Fibroblast of peridontal ligament (primary cell): ENCODE measurements at regions not wholly inside any gene's neighbourhood (a gene's known extent, or its start where the extent isn't known, plus 50 kb on each side); places are given as distances from the start of the nearest gene placed in this dataset.
"Not testable (repeated sequence)": the region's sequence is repeated elsewhere in the genome, so short reads cannot be mapped to it uniquely, and the experiment has no call there.

Experiments used
- DNase-seq: peaks from one replicate; pipeline ENCODE4 v3.0.0-alpha.2; 2010; ENCODE audit errors: extremely low read depth

DNA sequence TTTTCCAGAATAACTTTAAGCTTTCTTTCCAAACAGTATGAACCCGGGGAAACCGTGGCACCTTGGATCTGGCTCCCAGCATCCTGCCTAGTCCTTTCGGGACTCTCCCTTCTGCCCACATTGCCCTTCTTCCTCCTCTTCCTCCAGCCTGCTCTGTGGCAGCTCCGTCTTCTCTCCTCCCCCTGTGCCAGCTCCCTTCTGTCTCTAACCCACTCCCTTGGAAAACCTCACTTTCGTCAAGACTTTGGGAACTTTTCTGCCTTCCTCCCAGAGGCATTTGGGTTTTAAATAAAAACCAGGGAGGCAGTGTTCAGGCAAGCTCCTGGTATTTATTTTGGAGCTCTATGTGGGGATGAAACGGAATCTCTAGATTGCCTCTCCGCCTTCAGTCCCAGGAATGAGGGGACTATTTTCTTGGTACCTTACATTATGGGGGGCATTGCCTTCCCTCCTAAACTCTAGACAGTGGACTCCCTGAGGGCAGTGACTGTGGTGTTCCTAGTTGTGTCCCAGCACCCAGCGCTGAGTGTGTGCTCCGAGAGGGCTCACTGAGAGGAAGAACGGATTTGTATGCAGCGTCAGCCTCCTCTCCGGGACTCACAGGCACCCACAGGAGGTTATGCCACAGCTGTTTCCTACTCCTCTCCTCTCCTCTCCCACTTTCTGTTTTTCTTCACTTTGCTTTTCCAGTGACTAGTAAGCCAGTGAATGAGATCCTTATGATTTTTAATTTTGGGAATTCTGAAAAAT lies 105.4 kb upstream of the MRPS22 start:
- DNase-seq = no peak

DNA sequence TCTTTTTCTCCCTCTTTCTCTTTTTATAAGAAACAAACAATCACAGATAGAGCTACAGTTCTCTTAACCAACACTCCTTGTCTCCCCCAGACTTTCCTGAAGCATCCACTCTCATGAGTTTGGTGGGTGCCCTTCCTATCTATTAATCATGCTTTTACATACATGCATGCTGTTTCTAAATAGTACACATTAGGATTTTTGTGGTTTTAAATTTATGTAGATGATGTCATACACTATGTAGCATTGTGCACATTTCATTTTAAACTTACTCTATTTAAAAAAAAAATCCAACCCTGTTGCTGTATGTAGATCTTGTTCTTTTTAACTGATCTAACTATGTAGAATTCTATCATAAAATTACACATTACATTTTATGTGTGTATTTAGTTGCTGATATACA lies 104.3 kb upstream of the MRPS22 start:
- no peak for DNase-seq

DNA sequence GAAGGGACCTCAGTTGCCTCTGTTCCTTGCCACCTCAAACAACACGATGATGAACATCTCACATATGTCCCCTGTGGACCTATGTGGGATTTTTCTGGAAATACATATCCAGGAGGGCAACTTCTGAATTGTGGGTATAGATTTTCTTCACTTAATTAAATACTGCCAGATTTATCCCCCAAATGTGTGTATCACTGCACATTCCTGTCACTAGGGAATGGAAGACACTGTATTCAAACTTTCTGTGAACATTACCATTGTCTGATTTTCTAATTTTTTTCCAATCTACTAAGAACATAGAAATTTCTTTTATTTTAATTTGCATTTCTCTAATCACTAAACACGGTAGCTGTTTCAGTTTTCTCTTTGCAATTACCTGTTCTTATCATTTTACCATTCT lies 102.0 kb upstream of the MRPS22 start:
- DNase-seq = no peak

DNA sequence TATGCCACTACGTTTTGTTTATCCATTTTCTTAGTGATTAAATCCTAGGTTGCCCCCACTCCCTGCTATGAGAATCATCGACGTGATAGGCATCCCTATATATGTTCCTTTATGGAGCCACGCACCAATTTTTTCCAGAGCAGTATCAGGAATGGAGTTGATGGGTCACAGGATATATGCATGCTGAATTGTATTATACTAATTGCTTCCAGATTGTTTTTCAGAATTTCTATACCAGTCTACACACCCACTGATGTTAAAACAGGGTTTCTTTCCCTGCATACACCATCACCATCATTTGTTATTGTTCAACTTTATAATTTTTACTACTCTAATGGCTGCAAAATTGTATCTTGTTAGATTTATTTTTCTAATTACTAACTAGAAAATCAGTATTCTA lies 100.1 kb upstream of the MRPS22 start:
- no peak for DNase-seq

DNA sequence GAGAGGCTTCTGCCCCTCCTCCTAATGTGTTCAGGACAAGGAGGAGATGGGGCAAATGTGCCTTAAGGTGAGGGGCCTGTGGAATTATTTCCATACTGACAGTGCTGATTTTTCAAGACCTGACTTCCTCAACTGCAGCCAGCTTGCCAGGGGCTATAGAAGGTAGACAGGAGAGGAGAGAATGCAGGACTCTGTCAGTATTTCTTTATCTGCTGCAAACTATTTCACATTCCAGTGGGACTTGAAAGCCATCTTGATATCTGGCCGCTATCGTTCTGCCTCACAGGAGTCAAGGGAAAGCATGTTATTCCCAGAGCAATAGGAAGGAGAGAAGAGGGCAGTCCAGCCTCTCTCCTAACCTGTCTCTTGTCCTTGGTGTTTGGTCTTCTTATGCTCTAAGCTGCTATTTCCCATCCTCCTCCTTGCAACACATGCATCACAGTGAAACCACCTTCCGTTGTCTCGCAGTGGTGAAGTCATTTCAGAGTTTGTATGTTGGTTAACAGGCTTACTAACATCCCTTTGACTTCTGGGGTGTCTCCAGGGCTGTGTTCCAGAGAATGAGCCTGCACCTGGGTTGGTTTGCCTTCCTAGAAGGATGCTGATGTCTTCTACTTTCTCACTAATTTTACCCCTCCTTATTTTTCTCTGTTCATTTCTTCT lies 95.1 kb upstream of the MRPS22 start:
- DNase-seq = no peak

DNA sequence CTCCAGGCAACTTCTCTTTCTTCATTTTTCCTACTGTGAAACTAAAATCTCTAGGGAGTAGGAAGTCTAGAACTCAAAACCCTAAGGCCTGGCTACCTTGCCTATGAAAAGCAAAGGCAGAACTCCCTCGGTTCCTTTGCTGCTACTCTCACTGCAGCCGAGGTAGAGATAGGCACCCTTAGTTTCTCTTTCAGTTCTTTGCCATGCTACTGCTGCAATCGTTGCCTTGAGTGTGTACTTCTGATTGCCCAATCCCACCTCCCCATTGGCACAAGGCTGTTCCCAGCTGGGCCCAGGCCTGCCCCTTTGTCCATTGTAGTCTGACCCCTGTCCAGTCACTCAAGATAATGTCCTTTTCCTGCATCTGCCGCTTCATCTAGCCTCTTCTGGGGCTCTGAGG lies 92.3 kb upstream of the MRPS22 start:
- DNase-seq = no peak

DNA sequence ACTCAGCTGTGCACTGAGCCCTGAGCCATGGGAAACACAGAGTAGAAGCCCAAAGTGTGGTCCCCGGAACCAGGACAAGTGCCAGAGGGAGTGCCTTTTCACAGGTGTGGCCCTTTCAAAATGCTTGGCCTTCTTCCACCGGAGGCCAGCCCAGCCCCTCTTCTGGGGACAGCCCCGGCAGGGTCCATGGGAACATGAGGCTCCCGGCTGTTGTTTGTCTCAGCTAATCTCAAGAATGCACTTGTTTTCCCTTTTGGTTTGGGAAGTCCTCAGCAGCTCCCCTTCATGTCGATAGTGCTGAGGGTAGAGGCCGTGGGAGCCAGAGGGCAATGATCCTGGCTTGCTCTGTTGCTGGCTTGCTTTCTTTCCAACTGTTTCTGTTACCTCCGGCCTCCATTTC lies 91.1 kb upstream of the MRPS22 start:
- DNase-seq = no peak

DNA sequence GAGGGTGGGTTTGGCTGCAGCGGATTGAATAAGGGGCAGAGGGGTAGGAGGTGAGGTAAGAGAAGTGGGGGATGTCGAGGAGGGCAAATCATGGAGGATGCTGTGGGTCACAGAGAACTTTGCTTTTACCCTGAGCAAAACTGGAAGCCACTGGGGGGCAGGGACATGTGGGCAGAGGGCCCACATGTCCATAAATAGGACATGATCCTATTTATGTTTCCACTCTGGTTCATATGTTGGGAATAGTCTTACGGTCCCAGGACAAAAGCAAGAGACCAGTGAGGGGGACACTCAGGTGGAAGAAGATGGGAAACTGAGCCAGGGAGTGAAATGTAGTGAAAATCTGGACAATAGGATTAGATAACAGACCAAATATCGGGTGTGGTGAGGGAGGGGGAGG lies 85.5 kb upstream of the MRPS22 start:
- no peak for DNase-seq

DNA sequence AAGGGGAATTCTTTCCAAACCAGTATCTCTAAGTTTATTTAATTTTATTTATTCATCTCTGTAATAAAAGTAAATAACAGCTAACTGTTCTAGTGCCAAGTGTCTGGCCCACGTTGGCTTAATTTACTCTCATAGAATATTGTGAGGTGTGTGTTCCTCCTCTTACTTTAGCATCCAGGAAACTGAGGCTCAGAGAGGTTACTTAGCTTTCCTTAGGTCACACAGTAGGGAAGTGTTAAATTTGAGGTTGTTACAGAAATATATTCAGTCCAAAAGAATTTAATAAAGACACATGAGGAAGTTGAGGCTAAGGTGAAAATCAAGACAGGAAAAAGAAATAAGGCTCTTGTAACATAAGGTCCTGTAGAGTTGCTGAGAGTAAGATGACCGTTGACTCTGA lies 84.4 kb upstream of the MRPS22 start:
- no peak for DNase-seq

DNA sequence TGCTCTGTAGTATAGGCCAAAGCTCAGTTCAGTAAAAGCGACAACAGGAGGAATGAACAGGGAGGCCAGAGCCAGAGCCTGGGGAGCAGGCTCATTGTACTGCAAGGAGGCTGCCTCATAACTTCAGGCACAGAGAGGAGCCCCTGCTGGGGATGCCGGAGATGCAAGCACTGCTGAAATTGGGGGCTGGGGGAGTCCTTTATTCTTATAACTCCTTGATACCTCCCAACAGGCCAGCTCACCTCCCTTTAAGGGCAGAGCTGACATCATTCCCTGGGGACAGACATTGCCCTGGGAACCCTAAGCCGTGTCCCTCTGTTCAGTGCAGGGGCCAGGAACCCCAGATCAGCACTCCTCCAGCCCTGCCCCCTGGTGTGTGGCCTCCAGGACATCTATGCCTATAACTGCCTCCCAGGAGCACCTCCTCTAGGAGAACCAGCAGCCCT lies 83.8 kb upstream of the MRPS22 start:
- DNase-seq = no peak

DNA sequence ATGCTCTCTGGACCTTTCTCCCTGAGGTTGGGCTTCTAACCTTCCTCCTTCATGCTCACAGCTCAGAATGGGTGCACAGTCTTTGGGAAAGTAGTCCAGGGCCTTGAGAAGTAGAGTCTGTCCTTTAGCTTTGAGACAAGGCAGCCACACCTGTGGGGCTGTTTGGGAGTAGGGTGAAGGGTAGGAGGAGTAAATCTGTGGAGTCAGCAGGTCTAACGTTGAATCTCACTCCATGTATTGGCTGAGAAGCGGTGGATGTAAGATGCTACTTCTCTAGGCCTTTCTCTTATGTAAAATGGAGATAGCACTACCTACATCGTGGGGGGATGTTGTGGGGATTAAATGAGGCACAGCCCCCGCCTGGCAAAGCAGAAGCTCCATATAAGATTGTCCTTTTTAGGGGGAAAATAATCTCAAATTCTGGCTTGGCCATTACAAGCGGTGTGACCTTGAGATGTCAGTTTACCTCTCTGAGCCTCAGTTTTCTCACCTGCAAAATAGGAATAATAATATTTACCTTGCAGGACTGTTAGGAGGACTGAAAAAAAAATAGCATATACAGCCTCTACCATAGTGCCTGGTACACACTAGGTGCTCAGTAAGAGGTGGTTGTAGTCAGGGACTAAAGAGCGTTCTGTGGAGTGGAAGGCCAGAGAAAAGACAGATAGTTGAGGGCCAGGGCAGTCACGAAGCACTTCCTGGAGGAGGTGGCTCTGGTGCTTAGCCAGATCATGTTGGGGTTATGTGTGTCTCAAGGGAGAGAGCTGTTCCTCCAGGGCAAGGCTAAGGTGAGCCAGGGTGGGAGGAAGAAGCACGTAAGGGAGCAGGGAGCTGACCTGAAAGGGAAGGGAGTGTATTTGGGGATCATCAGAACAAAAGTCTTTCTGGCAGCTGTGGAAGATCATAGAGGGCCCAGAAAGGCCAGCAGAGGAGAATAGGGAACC lies 82.8 kb upstream of the MRPS22 start:
- DNase-seq = no peak

DNA sequence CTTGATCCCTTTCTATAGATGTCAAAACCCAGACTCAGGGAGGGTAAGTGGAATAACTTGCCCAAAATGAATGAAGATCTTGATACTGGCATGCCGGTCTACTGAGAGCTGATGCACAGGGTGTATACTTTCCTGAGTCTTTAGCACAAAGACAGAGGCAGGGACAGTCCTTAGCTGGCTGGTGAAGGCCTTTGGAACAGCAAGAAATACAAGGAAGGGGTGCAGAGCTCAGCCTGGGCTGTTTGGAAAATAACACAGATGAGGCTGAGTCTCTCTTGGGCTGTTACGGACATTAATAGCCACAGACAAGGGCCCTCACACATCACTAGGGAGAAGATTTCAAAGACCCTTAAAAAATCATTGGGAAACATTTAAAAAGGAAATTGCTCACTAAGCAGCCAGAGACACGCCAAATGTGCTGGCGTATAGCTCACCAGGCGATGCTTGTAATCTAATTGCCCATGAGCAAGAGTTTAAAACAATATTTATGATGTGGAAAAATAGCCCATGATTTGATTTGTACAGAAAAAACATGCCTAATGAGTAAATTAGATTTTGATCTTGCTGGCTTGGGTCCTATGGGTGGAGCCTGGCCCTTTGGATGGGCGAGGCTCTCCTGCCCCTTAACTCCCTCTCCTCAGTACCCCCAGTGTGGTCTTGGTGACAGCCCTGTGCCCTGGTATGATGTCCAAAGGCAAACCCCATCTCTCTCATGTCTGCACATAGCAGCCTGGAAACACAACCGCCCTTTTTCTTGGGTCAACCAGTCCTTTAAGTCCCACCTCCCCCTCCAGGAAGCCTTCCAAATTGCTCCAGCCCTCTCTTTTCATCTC lies 81.8 kb upstream of the MRPS22 start:
- DNase-seq = no peak

DNA sequence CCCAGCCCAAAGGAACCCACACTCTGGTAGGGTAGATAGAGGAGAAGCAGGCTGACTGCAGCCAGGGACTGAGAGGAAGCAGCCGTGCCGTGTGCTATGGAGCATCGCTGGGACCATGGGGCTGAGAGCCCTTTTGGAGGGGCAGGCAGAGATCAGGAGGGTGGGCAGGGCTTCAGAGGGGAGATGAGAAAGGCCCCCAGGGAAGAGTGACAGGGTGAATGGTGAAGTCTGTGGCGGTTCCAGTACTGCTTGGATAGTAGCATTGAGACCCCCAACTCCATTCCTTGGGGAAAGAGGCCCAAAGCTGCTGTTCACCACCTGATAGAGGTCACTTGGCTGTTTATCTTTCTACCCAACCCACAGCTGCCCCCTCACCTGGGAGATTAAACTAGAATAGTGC lies 80.0 kb upstream of the MRPS22 start:
- DNase-seq = no peak

DNA sequence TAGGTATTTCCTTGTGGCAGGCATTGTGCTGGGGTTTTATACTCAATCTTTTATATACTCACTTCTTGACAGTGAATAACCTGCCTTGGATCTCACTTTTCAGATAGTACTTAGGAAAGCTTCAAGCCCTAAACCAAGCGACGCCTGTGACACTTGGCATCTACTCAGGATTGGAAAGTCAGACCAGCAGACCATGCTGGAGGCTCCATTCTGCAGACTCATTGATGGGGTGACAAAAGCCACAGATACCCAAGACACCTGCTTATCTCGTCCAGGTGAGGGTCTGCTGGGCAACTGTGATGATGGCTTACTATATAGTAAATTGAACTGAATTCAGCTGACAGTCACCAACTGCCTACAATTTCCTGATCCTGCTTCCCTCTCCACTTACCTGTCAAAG lies 79.4 kb upstream of the MRPS22 start:
- DNase-seq = no peak

DNA sequence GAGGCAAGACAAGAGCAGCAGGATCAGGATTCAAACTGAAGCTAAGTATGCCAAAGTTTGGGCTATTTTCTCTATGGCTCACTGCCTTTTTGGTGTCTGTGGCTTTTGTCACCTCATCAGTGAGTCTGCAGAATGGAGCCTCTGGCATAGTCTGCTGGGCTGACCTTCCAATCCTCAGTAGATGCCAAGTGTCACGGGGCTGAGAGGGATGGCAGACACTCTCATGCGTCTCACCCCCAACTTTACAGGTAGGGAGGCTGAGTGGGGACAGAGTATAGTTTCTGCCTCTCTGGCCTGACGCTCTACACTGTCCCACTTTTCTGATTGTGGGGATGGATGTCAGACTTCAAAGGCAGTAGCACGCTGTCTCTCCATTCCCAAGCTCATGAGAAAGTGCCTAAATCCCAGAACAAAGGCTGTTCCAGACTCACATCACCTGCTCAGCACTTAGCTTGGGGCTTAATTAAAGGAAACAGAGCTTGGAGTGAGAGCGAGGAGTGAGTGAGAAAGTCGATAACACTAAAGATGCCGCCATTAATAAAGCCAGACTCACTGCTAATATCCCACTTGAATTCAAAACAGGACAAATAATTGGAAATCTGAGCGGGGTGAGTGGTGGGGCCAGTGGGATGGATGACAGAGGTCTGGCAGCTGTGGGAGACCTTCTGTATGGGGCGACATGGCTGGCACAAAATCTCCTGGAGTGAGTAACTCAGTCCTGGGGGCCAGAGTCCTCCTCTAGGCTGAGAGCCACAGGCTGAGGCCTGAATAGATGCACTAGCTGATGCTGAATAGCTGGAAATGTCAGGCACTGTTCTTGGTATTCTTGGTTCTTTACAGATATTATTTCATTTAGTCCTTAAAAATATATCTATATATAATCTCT lies 78.4 kb upstream of the MRPS22 start:
- no peak for DNase-seq

DNA sequence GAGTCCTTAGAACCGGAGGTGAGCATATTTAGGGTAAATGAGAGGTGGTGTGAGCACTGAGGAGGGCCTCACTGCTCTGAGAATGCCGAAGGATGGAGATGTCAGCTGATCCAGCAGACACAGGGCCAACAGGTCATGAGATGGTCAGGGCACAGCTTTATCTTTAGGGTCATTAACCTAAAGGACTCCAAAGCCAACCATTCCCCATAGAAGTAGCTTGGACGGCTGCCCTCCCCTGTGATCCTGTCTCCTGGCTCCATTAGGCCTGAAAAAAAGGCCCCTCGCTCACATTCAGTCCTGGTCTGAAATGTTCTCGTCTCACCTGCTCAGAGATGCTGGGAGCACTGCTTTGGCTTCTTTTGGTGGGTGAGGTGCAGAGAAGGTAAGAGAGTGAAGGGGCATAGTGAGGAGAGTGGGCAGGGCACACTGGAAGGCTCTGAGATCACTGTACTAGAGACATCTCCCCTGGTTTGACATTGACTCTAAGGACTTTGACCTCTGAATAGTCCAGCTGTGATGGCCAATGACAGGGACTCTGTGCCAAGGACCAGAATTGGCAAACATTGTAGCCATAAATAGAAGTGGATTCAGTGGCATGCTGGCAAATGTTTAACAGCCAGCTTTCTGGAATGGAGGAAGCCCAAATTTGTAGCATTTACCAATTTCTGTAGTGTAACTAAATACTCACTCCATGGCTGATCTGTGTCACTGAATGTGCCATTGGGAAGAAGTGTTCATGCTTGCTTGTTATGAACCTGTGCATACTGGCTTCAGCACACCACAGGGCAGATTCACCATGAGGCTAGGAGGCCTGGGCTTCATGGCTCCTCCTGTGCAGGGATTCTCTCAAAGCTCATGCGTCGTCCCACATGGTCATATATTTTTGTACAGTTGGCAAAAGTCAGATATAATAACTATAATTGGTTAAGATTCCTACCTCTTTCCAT lies 76.2 kb upstream of the MRPS22 start:
- DNase-seq = no peak

DNA sequence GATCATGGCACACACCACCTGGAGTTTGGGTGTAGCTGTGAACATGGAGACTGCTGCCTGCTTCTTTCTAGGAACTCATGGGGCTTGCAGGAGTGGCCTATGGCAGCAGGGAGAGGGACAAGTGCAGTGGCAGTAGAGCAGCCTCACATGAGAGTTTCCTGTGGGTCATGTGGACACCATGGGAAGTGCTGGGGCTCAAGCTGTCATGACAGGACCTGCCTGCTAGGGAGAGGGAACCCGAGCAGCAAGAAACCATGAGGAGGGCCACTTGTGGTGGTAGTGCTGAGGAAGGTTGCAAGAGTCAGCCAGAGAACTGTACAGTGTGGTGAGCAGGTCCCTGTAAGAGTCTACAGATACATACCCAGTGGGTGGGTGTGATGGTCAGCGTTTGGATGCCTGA lies 73.8 kb upstream of the MRPS22 start:
- DNase-seq = no peak

DNA sequence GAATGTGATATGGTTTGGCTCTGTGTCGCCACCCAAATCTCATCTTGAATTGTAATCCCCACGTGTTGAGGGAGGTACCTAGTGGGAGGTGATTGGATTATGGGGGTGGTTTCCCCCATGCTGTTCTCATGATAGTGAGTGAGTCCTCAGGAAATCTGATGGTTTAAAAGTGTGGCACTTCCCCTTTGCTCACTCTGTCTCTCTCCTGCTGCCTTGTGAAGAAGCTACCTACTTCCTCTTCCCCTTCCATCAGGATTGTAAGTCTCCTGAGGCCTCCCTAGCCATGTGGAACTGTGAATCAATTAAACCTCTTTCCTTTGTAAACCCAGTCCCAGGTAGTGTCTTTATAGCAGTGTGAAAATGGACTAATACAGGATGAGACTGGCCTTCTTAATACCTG lies 73.2 kb upstream of the MRPS22 start:
- not testable (repeated sequence) for DNase-seq

DNA sequence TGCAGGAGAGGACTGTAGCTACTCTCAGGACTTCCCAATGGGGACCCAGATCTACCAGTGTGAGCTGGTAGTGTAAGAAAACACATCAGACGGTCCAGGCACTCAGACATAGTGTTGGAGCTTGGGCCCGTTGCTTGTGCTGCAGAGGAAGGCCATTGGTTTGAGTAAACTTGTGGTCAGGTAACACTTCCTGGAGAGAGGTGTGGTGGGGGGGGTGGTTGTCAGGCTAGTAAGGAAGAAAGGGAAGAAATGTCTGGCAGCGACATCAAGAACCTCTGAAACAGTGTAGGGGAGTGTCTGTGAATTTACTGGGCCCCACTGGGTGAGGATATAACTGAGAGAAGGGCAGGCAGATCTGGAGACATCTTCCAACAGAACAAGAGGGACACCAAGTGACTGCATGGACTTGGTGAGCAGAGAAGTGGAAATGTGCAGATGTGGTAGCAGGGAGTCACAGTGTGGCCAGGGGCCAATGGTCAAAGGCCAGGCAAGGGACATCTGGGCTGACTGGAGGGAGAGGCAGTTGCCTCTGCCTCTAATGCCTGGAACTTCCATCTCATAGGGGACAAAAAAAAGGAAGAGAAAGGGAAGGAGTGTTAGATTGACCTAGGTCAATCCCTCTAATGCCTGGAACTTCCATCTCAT lies 63.7 kb upstream of the MRPS22 start:
- DNase-seq = no peak
